Fibroblast of skin of back (primary cell): ENCODE measurements at regions not wholly inside any gene's neighbourhood (a gene's known extent, or its start where the extent isn't known, plus 50 kb on each side); places are given as distances from the start of the nearest gene placed in this dataset.
"Not testable (repeated sequence)": the region's sequence is repeated elsewhere in the genome, so short reads cannot be mapped to it uniquely, and the experiment has no call there.

Source experiments
- DNase-seq: peaks from one replicate; pipeline ENCODE4 v3.0.0-alpha.2; 2013

DNA sequence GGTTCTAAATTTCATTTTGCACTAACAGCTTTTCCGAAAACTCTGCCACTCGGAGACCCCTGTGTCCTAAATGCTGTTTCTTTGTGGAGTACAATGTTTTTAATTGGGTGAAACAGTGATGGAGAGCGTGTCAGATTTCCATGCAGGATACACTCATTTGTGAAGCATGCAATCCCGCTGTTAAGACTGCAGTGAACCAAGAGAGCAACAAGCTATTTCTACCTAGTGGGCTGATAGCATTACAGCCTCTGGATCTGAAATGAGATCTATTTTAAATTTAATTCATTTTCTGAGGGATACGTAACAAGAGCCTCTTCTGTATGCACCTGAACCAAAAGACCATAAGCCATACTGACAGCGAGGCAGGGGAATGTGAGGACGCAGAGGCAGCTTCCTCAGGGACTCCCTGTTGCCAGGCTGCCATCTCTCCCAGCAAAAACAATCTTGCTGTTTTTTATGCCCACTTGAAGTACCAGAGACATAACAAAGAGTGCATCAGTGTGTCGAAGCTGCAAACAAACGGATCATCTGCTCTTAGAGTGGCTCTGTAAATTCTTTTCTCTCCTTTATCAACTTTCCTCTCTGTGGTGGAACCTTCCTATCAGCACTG is 199.9 kb upstream of the COX10 start:
- peak; percentile 16 for DNase-seq

DNA sequence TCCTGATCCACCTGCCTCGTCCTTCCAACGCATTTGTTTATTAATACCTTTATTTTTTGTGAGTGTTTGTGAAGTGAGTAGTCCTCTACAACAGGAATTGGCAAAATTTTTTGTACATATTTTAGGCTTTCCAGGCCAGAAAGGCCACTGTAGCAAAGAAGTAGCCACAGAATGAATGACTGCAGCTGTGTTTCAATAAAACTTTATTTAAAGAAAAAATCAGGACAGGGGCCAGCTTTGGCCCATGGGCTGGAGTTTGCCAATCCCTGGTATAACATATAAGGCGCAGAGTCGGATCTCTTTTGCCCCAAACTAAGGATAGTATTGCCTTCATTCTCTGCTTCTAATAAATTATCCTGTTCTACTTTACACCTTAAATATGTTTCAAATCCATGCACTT is 198.0 kb upstream of the COX10 start:
- DNase-seq: no peak

DNA sequence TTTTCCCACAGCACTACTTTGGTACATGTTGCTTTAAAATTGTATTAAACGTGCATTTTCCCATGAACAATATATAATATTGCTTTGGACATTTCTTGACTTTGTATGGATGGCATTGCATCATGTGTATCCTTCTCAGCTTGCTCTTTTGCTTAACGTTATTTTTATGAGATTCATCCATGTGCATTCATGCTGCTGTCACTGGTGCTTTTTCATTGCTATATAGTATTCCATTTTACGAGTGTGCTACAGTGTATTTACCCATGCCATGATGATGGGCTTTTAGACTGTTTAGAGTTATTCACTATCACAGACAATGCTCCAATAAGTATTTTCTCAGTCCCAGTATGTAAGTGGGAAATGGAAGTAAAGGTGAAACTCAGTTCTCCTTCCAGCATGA is 195.2 kb upstream of the COX10 start:
- no peak for DNase-seq

- DNase-seq: no peak
Measured at GRCh38 chr17:13874817-13875216, 194.5 kb upstream of the COX10 start.

GRCh38 chr17:13879961-13880466 is 189.3 kb upstream of the COX10 start:
- DNase-seq: no peak

GRCh38 chr17:13883659-13884058 is 185.6 kb upstream of the COX10 start:
- DNase-seq: no peak

DNA sequence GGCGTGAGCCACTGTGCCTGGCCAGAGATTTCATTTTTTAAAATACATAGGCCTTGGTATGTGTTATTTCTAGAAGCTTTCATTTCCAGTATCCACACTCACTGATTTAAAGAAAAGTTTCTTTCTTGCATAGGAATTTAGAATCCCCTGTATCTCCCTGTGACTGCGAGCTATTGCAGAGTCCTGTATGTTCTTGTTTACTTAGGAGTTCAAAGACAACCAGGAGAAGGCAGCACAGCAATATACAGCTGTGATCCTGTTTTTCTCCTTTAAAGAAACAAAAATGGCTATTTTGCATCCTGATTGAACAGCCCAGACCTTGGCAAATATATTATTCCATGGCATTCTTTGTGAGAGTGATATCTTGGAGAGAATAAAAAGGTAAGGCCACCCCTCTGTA is 185.0 kb upstream of the COX10 start:
- no peak for DNase-seq

DNA sequence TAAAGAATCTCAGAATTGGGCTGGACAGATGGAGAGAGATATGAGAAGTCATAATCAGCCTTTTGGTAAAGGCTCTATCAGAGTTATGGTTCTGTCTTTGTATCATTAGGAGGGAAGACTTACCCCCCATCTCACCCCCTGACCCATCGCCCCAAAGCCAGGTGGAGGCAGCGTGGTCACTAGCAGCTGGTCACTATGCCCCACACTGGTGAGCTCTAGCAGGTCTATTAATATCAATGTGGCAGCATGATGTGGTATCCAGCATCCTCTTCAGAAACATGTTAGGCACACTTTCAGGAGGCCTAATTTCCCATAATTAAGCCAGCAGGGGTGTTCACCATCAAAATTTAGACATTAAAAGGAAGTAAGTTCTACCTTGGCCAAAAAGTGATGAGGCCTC is 183.8 kb upstream of the COX10 start:
- DNase-seq: no peak

DNA sequence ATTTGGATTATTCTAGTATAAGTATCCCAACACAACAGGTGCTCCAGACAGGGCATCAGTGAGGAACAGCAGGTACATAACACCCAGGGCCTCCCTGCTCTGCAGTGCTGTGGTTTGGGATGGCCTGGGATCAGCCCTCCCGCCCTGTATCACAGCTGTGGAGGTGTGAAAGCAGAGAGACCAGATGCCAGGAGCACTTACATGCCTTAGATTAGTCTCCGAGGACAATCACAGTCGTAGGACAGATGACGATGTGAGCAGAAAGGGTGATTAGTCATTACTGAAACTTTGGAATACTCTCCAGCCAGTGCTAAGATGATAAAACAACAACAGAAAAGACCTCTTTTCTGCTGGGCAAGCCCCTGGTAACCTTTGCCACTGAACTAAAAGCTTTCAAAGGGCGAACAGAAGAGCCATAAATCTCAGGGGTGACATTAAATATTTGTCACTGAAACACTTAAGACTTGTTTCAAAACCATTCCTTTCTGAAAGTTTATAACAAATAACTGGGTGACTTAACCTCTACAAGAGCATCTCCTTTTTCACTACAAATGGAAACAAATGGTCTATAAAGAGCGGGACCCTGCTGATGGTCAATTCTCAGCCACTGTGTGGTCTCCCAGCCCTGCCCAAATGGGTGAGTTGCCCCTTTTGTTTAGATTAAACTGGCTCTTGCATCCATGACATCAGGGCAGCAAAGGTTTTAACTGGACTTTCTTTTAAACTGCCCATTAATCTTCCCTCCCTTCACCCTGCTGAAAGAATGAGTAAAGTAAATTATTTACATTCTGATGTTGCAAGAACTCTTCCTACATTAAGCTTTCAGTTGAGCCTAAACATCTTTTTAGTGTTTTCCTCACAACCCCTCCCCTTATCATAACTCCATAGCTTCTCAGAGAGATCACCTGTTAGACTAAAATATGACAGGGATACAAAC is 183.1 kb upstream of the COX10 start:
- DNase-seq: no peak

DNA sequence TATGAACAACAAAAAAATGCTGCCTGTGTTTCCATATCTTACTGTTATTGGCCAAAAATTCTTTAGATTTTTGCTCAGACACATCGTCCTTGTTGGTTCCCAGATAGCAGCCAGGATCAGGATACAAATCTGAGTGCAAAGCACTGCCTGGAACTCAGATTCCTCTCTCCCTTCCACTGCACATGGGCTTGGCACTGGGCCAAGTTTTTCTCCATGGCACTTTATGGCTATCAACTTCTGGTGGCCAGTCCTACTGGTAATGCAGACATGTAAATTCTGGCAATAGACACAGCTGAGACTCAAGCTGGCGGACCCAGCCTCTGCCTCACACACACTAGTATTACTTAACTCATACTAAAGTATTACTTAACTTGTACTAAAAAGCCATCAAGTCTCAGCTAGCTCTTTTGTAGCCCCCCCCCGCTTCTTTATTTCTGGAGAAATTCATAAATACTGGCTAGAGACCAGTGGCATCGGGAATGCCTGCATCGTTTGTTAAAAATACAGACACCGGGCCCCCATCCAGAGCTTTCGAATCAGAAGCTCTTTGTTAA is 181.2 kb upstream of the COX10 start:
- peak; percentile 21 for DNase-seq

DNA sequence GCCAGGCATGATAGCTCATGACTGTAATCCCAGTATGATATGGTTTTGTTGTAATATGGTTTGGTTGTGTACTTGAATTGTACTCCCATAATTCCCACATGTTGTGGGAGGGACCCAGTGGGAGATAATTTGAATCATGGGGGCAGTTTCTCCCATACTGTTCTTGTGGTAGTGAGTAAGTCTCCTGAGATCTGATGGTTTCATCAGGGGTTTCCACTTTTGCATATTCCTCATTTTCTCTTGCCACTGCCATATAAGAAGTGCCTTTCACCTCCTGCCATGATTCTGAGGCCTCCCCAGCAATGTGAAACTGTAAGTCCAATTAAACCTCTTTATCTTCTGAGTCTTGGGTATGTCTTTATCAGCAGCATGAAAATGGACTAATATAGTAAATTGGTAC is 160.3 kb upstream of the COX10 start:
- DNase-seq: not testable (repeated sequence)

DNA sequence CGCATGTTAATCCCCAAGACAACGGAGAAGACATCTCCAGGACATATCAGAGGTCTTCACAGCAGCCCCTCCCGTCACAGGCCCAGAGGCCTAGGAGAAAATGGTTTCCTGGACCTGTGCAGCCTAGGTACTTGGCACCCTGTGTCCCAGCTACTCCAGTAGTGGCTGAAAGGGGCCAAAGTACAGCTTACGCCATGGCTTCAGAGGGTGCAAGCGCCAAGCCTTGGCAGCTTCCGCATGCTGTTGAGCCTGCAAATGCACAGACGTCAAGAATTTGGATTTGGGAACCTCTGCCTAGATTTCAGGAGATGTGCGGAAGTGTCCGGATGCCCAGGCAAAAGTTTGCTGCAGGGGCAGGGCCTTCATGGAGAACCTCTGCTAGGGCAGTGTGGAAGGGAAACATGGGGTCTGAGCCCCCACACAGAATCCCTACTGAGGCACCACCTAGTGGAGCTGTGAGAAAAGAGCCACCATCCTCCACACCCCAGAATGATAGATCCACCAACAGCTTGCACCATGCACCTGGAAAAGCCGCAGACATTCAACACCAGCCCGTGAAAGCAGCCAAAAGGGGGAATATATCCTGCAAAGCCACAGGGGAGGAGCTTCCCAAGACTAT is 159.3 kb upstream of the COX10 start:
- no peak for DNase-seq

DNA sequence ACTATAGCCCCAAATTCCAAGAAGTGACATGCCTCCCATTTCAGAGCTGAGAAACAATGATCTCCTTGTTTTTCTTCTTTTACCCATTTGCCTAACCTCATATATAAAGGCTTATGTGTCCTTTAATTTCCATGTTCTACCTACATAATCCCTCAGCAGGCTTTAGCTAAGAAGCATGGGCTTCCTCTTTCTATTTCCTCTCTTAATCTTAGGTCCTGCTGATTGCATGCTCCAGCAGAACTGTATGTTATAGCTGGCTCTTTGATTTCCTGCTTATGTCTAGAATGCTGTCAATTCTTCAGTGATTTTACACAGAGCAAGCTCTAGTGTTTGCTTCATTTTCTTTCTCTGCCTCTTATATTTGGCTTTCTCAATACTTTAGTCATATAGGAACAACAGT is 151.7 kb upstream of the COX10 start:
- no peak for DNase-seq

- no peak for DNase-seq
Measured at GRCh38 chr17:13918247-13918646, 151.1 kb upstream of the COX10 start.

GRCh38 chr17:13919818-13920217 is 149.5 kb upstream of the COX10 start:
- no peak for DNase-seq

DNA sequence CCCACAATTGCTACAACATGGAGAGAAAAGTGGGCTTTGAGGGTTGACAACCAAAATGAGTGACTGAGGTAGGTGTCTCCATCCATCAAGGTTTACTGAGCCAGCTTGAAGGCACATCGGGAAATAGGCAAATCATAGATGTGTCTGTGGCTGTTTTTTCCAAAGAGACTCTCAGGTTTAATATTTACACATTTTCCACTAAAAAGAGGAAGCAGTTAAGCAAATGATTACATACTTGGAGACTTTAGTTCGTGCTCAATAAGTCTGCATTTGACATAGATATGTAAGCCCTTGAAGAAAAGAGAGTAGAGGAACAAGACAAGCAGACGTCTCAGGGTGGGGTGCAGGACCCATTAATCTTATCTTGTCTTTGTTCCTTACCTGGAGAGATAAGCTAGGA is 148.9 kb upstream of the COX10 start:
- DNase-seq: no peak

DNA sequence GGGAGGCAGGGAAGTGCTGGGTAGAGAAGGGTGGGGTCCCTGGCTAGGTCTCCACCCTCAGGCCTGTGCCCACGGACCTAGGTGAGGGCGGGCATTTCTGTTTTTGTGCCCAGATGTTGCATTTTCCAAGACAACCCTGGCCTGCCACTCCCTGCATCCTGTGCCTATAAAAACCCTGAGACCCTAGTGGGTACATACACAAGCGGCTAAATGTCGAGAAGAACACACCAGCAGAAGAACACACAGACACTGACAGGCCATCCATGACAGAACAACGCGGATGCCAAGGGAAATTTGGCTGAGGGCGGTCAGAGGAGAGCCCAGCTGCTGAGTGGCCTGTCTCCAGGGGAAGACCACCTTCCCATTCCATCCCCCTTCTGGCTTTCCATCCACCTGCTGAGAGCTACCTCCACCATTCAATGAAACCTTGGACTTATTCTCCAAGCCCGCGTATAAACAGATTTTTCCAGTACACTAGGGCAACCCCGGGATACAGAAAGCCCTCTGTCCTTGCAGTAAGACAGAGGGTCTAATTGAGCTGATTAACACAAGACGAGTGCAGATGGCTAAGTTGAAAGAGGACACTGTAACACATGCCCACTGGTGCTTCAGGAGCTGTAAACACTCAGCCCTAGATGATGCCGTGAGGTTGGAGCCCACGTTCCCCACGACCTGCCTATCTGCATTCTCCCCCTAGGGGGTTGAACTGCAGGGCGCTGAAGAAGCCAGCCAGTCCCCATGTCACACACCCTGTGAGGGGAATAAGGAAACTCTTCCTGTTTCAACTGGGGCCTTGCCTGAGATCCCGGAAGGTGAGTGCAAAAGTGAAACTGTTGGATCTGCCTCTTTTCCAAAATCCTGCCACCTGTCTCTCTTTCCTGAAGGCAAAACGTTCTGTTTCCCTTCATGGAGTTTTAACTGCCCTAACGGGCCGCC is 147.2 kb upstream of the COX10 start:
- DNase-seq: no peak

DNA sequence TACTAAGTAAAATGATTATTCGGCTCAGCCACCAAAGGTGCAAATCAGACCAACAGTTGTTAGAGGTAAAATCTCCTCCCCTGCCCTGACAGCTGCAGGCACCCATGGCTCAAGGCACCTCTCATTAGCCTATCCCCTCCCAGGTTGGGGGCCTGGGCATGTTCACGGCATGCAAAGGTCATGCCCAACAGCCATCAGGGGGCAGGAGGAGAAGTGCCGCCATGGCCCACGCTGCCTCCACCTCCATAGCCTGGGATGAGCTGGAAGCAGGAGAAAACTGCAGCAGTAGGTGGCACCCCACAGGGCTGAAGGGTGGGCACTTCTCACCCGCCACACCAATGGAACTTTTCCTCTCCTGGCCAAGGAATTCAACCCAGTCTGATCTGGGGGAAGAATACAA is 146.4 kb upstream of the COX10 start:
- DNase-seq: no peak

DNA sequence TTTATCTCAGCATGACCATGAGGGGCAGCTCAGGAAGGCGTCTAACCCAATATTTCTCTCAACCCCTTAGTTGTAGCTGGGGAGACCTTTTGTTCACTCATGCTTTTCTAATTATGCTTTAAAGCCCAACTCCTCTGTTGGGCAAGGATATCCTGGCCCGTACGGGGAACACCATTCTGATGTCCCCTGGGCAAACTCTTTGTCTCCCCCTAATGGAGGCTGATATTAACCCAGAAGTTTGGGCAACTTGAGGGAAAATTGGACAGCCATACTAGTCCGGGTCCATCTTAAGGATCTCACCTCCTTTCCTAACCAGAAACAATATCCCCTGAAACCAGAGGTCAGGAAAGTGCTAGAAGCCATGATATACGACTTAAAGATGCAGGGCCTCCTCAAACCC is 143.7 kb upstream of the COX10 start:
- no peak for DNase-seq

DNA sequence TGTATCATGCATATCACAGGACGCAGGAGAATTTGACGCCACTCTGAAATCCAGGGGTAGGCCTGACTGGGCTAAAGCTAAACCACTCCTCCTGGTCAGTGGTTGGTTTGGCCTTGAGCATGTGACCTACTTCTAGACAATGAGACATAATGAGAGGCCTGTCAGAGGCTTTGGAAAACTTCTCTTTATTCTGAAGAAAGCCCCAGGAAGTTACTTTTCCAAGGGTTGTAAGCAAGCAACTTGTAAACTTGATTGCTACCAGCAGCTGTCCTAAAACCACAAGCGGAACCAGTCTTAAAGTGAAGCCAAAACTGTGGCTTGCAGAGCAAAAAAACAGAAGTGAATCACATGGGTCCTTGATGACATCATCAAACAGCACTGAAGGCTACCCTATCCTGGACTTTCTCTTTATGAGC is 138.2 kb upstream of the COX10 start:
- peak; percentile 10 for DNase-seq

- DNase-seq: peak; percentile 75
Measured at GRCh38 chr17:13931800-13932460, 137.4 kb upstream of the COX10 start.
